Thyroid gland (tissue), 4 donors: ENCODE measurements at regions not wholly inside any gene's neighbourhood (a gene's known extent, or its start where the extent isn't known, plus 50 kb on each side); places are given as distances from the start of the nearest gene placed in this dataset.
"Not testable (repeated sequence)": the region's sequence is repeated elsewhere in the genome, so short reads cannot be mapped to it uniquely, and the experiment has no call there.

Experiments
- DNase-seq, 2 donors: peaks; one replicate each; pipeline ENCODE4 v3.0.0-alpha.2; 2019
- H3K27ac ChIP-seq, 3 donors: fragments of 200-600 bp; sonication (generic); 1 replicate in 2 of 3; 2 replicates in 1 of 3; pipeline ENCODE4 v1.5.1; 2016 to 2019; ENCODE audit warnings: mild to moderate bottlenecking in 1 of 3, moderate library complexity in 1 of 3
- H3K27me3 ChIP-seq: fragments of 200-600 bp; sonication (generic); one replicate; pipeline ENCODE4 v1.5.1; 2019
- H3K36me3 ChIP-seq, 2 donors: fragments of 200-600 bp; sonication (generic); one replicate each; pipeline ENCODE4 v1.5.1; 2016 to 2019
- H3K4me1 ChIP-seq, 2 donors: fragments of 200-600 bp; sonication (generic); one replicate each; pipeline ENCODE4 v1.5.1; 2017 to 2019
- H3K4me3 ChIP-seq, 3 donors: fragments of 200-600 bp; sonication (generic); replicated peaks in 1 of 3; 1 replicate in 2 of 3; 2 replicates in 1 of 3; pipeline ENCODE4 v1.5.1; 2016; ENCODE audit warnings: mild to moderate bottlenecking in 1 of 3
- H3K9me3 ChIP-seq: fragments of 200-600 bp; sonication (generic); one replicate; pipeline ENCODE4 v1.5.1; 2017
- CTCF ChIP-seq, 6 experiments: fragments of 200-600 bp in 3 of 6; fragments of 450-650 bp in 3 of 6; sonication (generic) in 3 of 6; IDR thresholded peaks; one replicate each; pipeline ENCODE4 v1.5.1; 2016 to 2019; ENCODE audit warnings: antibody characterized with exemption in 6 of 6, mild to moderate bottlenecking in 2 of 6, inconsistent platforms in 1 of 6, moderate library complexity in 1 of 6
- POLR2A ChIP-seq, 2 donors: fragments of 450-650 bp; IDR thresholded peaks; one replicate each; pipeline ENCODE4 v1.6.1; 2017; ENCODE audit warnings: antibody characterized with exemption in 2 of 2, mild to moderate bottlenecking in 2 of 2, moderate library complexity in 1 of 2
- WGBS, 2 donors: methylation state at CpG; one replicate each; pipeline ENCODE4 v1.1.5; 2017; 5-methylcytosine and 5-hydroxymethylcytosine counted together
- intact Hi-C: fragments of 100-400 bp; cut with DNase I; formaldehyde crosslinking; loops from one replicate; pipeline ENCODE4 v1.15.1; 2023

- no peaks in the 10 kb centered on the region for H3K9me3 ChIP-seq
- no peaks in the 10 kb centered on the region for H3K36me3 ChIP-seq
- H3K4me1 ChIP-seq: no peaks in the 10 kb centered on the region
- intact Hi-C loops: no loop called here
- H3K4me3 ChIP-seq: no peak overlapping the region
- TF ChIP-seq CTCF (IDR thresholded peaks at IDR 0.05) (no peak), POLR2A (IDR thresholded peaks at IDR 0.05) (no peak)
- no peak overlapping the region for H3K27ac ChIP-seq
- no peaks in the 10 kb centered on the region for H3K27me3 ChIP-seq
- no peak for DNase-seq
Measured at GRCh38 chr10:63054889-63055611, 78.1 kb upstream of the NRBF2 start.

- TF ChIP-seq POLR2A (IDR thresholded peaks at IDR 0.05) (no peak), CTCF (IDR thresholded peaks at IDR 0.05) (no peak)
- Histone ChIP-seq H3K27me3 (no peaks in the 10 kb centered on the region), H3K4me1 (no peaks in the 10 kb centered on the region), H3K27ac (no peak overlapping the region), H3K4me3 (no peak overlapping the region), H3K36me3 (no peaks in the 10 kb centered on the region), H3K9me3 (no peaks in the 10 kb centered on the region)
- no peak for DNase-seq
- 81 to 87% methylated on average over 6 of the region's 6 CpGs for WGBS, 2 donors
- intact Hi-C loops: no loop called here
Measured at GRCh38 chr10:63052083-63052482, 81.0 kb upstream of the NRBF2 start.

- no peaks in the 10 kb centered on the region for H3K4me1 ChIP-seq
- no peaks in the 10 kb centered on the region for H3K27me3 ChIP-seq
- H3K4me3 ChIP-seq: no peak overlapping the region
- H3K27ac ChIP-seq: no peak overlapping the region
- DNase-seq: no peak
- TF ChIP-seq CTCF (IDR thresholded peaks at IDR 0.05) (no peak), POLR2A (IDR thresholded peaks at IDR 0.05) (no peak)
- WGBS, 2 donors: 76 to 77% methylated on average over 4 of the region's 4 CpGs
- intact Hi-C loops: no loop called here
- no peaks in the 10 kb centered on the region for H3K9me3 ChIP-seq
- no peaks in the 10 kb centered on the region for H3K36me3 ChIP-seq
Measured at GRCh38 chr10:63042256-63042655, 90.9 kb upstream of the NRBF2 start.

- H3K27ac ChIP-seq, H3K9me3 ChIP-seq, intact Hi-C loops, DNase-seq, H3K27me3 ChIP-seq, H3K4me1 ChIP-seq, H3K36me3 ChIP-seq, H3K4me3 ChIP-seq: not testable (repeated sequence)
- WGBS, 2 donors: 89 to 99% methylated on average over 14 to 15 of the region's 42 CpGs
Measured at GRCh38 chr10:63033616-63034185, 99.4 kb upstream of the NRBF2 start.

GRCh38 chr10:63030536-63030935 is 102.6 kb upstream of the NRBF2 start:
- Histone ChIP-seq H3K27me3 (no peaks in the 10 kb centered on the region), H3K36me3 (no peaks in the 10 kb centered on the region), H3K27ac (no peak overlapping the region), H3K4me1 (no peaks in the 10 kb centered on the region), H3K4me3 (no peak overlapping the region), H3K9me3 (no peaks in the 10 kb centered on the region)
- DNase-seq: no peak
- 86 to 88% methylated on average over 4 of the region's 4 CpGs for WGBS, 2 donors
- no peak for TF ChIP-seq POLR2A (IDR thresholded peaks at IDR 0.05)
- no peak for TF ChIP-seq CTCF (IDR thresholded peaks at IDR 0.05)
- intact Hi-C loops: no loop called here
